Anterior cingulate cortex (tissue), 58 donors: ENCODE measurements at regions not wholly inside any gene's neighbourhood (a gene's known extent, or its start where the extent isn't known, plus 50 kb on each side); places are given as distances from the start of the nearest gene placed in this dataset.
A peak's percentile ranks its signal among the peaks of the same experiment; 100 is the strongest.
"Not testable (repeated sequence)": the region's sequence is repeated elsewhere in the genome, so short reads cannot be mapped to it uniquely, and the experiment has no call there.

Source experiments
- DNase-seq, 58 donors: peaks; one replicate each; lab custom pipeline; 2025; lab: John Stamatoyannopoulos, UW

DNA sequence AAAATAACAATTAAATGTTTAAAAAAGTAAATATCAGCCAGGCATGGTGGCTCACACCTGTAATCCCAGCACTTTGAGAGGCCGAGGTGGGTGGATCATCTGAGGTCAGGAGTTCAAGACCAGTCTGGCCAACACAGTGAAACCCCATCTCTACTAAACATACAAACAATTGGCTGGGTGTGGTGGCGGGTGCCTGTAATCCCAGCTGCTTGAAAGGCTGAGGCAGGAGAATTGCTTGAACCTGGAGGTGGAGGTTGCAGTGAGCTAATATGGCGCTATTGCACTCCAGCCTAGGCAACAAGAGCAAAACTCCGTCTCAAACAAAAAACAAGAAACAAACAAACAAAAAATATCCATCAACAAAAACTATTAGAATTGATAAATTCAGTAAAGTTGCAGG is 77.5 kb downstream of the SNX5 start:
- DNase-seq: not testable (repeated sequence)

DNA sequence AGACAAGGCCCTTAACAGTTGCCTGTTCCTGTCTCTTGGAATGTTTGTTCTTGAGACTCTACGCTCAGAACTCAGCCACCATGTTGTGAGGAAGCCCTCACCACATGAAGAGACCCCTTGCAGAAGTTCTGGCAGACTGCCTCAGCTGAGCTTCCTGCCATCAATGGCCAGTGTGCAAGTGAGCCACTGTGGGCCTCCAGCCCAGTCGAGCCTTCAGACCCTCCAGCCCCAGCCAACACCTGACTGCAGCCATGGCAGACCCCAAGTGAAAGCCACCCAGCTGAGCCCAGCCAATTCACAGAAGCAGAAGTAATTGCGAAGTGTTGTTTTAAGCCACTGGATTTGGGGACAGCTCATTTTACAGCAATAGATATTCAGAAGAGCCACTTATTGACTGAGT is 78.3 kb downstream of the SNX5 start:
- DNase-seq: no peak

- DNase-seq: no peak
These were observed 79.4 kb downstream of the SNX5 start for GRCh38 chr20:17889226-17889625.

- DNase-seq: no peak
These were observed 80.5 kb downstream of the SNX5 start for GRCh38 chr20:17888044-17888443.

- no peak for DNase-seq
These were observed 81.1 kb downstream of the SNX5 start for GRCh38 chr20:17887331-17888030.

DNA sequence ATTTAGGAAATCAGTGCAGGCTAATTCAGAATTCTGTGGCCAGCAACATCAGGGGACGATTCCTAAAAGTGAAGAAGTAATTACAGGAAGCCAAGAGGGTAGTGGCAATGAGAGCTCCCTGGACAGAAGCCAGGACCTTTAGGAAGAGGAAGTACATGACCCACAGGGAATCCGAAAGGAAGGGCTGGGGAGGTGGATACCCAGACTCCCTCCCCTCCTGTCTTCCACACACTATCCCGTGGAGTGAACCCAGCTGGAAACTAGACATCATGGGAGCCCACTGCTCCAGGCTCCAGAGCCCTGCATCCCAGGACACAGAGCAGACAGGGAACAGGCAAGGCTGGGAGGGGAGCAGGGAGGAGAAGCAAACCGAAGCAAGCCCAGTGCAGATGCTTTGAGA is 83.0 kb downstream of the SNX5 start:
- DNase-seq: peak in 4 of 58 donors; percentile 6 to 13 (median 10)

GRCh38 chr20:17885076-17885475 is 83.5 kb downstream of the SNX5 start:
- DNase-seq: no peak

- DNase-seq: no peak
These were observed 84.1 kb downstream of the SNX5 start for GRCh38 chr20:17884307-17885003.

GRCh38 chr20:17883592-17884306 is 84.8 kb downstream of the SNX5 start:
- DNase-seq: no peak

- no peak for DNase-seq
These were observed 85.6 kb downstream of the SNX5 start for GRCh38 chr20:17882834-17883591.

DNA sequence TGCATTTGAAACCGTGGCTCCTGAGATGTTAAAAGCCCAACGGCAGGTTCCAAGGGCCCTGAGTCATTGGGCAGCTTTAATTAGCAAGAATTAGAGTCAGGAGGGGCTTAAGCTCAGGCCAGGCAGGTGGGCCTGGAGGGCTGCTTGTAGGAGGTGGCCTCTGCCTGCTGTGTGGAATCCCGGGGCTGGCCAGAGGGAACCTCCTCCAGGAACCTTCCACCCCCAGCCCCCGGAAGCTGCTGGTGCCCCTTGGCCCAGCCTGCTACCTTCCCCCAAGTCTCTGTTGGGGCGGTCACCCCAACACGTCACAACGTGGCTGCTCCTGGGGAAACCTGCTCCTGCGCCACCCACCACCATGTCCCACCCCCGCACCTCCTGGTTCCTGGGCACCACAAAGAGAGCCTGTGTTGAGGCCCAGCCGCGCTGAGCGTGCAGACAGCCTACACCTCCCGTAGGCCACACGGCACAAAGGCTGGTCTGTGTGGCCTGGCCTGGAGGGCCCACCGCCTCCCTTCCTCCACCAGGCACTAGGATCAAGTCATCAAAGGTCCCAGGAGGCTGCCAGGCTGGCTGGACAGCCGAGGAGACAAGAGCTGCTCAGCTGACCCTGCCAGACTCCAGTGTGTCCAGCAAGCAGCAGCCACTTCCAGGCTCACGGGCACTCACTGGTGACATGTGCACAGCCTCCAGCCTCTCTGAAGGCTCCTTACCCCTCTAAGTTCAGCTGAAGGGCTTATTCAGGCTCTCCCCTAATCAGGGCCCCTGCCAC is 86.3 kb downstream of the SNX5 start:
- DNase-seq: peak in 18 of 58 donors; percentile 16 to 65 (median 36)

DNA sequence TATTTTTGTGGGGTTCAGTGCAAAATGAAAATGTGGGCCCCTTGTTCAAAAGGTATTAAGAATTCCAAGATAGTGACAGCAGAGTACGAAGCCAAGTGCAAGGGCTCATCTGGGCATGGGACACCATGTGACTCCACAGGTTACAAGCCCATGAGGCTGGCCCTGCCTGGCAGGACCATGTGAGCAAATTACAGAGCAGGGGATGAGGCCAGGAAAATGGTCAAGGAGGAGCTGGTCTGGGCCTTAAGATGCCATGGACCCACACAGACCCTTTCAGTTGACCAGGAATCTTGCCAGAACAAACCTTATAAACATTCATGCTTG is 86.9 kb downstream of the SNX5 start:
- no peak for DNase-seq

DNA sequence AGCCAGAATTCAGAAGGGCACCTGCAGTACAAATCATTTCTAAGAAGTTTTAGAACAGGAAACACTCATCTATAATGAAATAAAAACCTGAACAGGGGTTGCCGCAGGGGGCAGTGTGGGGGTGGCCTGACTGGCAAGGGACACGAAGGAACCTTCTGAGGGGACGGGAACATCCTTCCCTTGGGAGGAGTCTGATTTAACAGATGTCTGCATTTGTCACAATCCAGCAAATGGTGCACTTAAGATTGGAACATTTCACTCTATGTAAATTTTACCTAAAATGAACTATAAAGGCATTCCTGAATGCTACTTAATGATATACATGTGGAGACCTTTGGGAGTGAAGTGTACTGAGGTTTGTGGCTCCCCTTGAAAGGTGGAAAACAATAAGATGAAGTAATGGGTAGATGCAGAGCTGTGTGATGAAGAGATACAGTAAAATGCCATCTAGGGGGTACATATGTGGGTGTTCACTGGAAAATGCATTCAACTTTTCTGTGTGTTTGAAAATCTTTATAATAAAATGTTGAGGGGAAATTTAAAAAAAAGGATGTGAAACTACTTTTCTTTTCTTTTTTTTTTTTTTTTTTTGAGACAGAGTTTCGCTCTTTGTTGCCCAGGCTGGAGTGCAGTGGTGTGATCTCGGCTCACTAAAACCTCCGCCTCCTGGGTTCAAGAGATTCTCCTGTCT is 89.5 kb downstream of the SNX5 start:
- DNase-seq: no peak

- DNase-seq: no peak
These were observed 90.3 kb downstream of the SNX5 start for GRCh38 chr20:17878069-17878911.

DNA sequence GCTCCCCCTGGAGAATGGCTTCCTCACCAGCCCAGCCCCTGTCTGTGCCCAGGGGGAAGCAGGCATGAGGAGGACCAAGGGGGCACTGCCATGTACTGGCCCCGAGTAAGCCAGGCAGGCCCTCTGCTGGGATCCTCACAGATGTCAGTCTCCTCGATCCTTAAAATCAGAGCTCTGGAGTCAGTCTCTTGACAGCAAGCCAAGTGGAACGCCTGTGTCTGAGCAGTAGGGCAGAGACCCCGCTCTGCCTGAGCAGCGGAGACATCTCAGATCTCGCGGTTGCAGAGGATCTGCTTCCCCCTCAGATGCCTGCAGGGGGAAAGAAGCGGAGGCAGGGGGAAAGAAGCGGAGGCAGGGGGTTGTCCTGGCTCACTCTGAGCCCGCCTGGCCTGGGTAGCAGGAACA is 92.6 kb downstream of the SNX5 start:
- DNase-seq: no peak

DNA sequence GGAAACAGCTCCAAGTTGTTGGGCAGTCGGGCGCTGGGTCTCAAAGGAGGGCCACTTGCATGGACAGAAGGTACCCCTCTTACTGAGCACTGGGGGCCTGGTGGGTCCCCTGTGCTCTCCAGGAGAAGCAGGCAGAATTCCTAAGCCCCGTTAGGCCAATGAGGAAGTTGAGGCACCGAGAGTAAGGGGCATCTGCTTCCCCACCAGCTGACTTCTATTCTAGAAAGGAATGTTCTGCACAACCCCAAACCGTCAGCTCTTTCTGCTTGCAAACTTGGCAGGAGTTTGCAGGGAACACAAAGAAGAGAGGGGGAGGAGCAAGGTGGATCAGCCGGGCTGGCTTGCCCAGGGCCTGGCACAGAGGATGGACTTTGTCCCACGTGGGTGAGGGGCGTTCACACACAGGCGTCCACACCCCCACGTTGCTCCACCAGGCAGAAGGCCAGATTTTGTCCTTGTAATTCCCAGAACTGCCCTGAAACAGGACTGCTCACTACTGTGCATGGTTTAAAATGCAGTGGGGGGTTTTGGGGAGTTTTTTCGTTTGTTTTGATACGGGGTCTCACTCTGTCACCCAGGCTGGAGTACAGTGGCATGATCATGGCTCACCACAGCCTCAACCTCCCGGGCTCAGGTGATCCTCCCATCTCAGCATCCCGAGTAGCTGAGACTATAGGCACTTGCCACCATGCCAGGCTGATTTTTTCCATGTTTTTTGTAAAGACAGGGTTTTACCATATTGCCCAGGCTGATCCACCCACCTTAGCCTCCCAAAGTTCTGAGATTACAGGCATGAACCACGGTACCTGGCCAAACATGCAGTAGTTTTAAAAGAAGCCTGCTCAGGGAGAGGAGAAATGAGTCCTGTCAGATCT is 93.3 kb downstream of the SNX5 start:
- DNase-seq: peak in 48 of 58 donors; percentile 16 to 80 (median 57)

- no peak for DNase-seq
These were observed 94.1 kb downstream of the SNX5 start for GRCh38 chr20:17874271-17875105.
